ENCODE measurements at regions not wholly inside any gene's neighbourhood (a gene's known extent, or its start where the extent isn't known, plus 50 kb on each side); places are given as distances from the start of the nearest gene placed in this dataset.

DNA sequence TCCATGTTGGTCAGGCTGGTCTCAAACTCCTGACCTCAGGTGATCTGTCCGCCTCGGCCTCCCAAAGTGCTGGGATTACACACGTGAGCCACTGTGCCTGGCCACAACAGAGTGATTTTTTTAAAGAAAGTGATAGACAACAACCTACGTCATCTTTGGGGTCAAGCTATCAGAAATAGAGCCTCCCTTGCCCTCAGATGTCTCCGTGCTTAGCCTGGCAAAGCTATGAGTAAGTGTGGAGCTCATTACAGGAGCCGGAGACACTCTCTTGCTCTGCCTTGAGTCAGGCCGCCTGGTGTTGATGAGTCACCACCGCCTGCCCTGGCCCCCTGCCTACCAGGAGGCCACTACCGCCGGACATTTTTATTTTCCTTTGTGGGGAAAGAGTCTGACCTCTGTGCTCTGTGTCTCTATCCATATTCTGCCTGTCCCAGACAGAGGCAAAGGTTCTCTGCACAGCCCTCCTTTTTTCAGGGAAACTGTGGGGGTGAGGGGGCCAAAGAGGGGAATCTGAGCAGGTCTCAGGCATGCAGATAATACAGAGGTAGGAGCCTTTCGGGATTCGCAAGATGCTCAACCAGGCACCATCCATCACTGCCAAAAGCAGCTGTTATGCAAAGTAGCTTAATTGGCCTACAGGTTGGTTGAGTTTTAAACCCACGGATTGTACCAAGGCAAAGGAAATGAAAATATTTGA is 123.7 kb upstream of the CPEB4 start:
- TF ChIP-seq CTCF (IDR thresholded peaks at IDR 0.05; ENCODE audit: control extremely low read depth in 1 of 3, insufficient read depth in 1 of 3, low read depth in 1 of 3, low read length in 3 of 3), result no peak
- no peak for TF ChIP-seq TAF7 (optimal IDR thresholded peaks at IDR 0.05; ENCODE audit: borderline replicate concordance, low read depth, low read length)
- TF ChIP-seq CREB1 (IDR thresholded peaks at IDR 0.05), result no peak
- no peak for TF ChIP-seq YY1 (IDR thresholded peaks at IDR 0.05; ENCODE audit: low read depth, low read length)
- TF ChIP-seq TCF12 (IDR thresholded peaks at IDR 0.05; ENCODE audit: low read depth, low read length), result no peak
- TF ChIP-seq CBX8 (IDR thresholded peaks at IDR 0.05; ENCODE audit: borderline replicate concordance, low read depth, low read length), result no peak
- TF ChIP-seq BACH1 (IDR thresholded peaks at IDR 0.05; ENCODE audit: low read length), result no peak
- no peak for TF ChIP-seq EZH2 (IDR thresholded peaks at IDR 0.05; ENCODE audit: low read depth, low read length, severe bottlenecking)
- no peak for TF ChIP-seq RXRA (IDR thresholded peaks at IDR 0.05; ENCODE audit: insufficient read depth, low read depth, low read length)
